Smooth muscle cell of the brain vasculature (primary cell): ENCODE measurements at regions not wholly inside any gene's neighbourhood (a gene's known extent, or its start where the extent isn't known, plus 50 kb on each side); places are given as distances from the start of the nearest gene placed in this dataset.
"Not testable (repeated sequence)": the region's sequence is repeated elsewhere in the genome, so short reads cannot be mapped to it uniquely, and the experiment has no call there.

ENCODE experiments used
- DNase-seq: peaks from one replicate; pipeline ENCODE4 v3.0.0-alpha.2; 2012; ENCODE audit warnings: low read depth, low spot score

- DNase-seq: peak; percentile 40
Observed at GRCh38 chr9:39566782-39567181, 211.3 kb downstream of the SPATA31A1 start.

- not testable (repeated sequence) for DNase-seq
Observed at GRCh38 chr9:39567396-39567795, 211.9 kb downstream of the SPATA31A1 start.

GRCh38 chr9:39568900-39569299 lies 213.4 kb downstream of the SPATA31A1 start:
- not testable (repeated sequence) for DNase-seq

GRCh38 chr9:39573024-39574022 lies 217.9 kb downstream of the SPATA31A1 start:
- DNase-seq: not testable (repeated sequence)

- not testable (repeated sequence) for DNase-seq
Observed at GRCh38 chr9:39579000-39579399, 223.5 kb downstream of the SPATA31A1 start.

GRCh38 chr9:39581296-39581695 lies 225.8 kb downstream of the SPATA31A1 start:
- not testable (repeated sequence) for DNase-seq

- DNase-seq: not testable (repeated sequence)
Observed at GRCh38 chr9:39582677-39583412, 227.4 kb downstream of the SPATA31A1 start.

- DNase-seq: not testable (repeated sequence)
Observed at GRCh38 chr9:39583413-39583747, 227.9 kb downstream of the SPATA31A1 start.

GRCh38 chr9:39585233-39585632 lies 229.8 kb downstream of the SPATA31A1 start:
- not testable (repeated sequence) for DNase-seq

GRCh38 chr9:39587844-39588499 lies 232.5 kb downstream of the SPATA31A1 start:
- DNase-seq: no peak

GRCh38 chr9:39588500-39589137 lies 233.2 kb downstream of the SPATA31A1 start:
- DNase-seq: no peak

GRCh38 chr9:39604089-39604488 lies 248.6 kb downstream of the SPATA31A1 start:
- not testable (repeated sequence) for DNase-seq

- DNase-seq: not testable (repeated sequence)
Observed at GRCh38 chr9:39611449-39612231, 256.2 kb downstream of the SPATA31A1 start.

- not testable (repeated sequence) for DNase-seq
Observed at GRCh38 chr9:39616480-39616879, 261.0 kb downstream of the SPATA31A1 start.

- not testable (repeated sequence) for DNase-seq
Observed at GRCh38 chr9:39624048-39624447, 268.6 kb downstream of the SPATA31A1 start.

- DNase-seq: not testable (repeated sequence)
Observed at GRCh38 chr9:39632071-39632470, 276.6 kb downstream of the SPATA31A1 start.

GRCh38 chr9:39649029-39649428 lies 293.6 kb downstream of the SPATA31A1 start:
- not testable (repeated sequence) for DNase-seq

- DNase-seq: not testable (repeated sequence)
Observed at GRCh38 chr9:39656960-39657603, 301.6 kb downstream of the SPATA31A1 start.

- DNase-seq: not testable (repeated sequence)
Observed at GRCh38 chr9:39663020-39663419, 307.6 kb downstream of the SPATA31A1 start.

GRCh38 chr9:39663713-39664112 lies 308.2 kb downstream of the SPATA31A1 start:
- not testable (repeated sequence) for DNase-seq
